ENCODE measurements at regions not wholly inside any gene's neighbourhood (a gene's known extent, or its start where the extent isn't known, plus 50 kb on each side); places are given as distances from the start of the nearest gene placed in this dataset.

GRCh38 chr10:131774681-131775085, 126.1 kb upstream of the PPP2R2D start:
- DNase-seq (ENCODE audit: low spot score): no peak

- no peak for DNase-seq (ENCODE audit: low spot score)
Measured at GRCh38 chr10:131775433-131775832, 125.4 kb upstream of the PPP2R2D start.

DNA sequence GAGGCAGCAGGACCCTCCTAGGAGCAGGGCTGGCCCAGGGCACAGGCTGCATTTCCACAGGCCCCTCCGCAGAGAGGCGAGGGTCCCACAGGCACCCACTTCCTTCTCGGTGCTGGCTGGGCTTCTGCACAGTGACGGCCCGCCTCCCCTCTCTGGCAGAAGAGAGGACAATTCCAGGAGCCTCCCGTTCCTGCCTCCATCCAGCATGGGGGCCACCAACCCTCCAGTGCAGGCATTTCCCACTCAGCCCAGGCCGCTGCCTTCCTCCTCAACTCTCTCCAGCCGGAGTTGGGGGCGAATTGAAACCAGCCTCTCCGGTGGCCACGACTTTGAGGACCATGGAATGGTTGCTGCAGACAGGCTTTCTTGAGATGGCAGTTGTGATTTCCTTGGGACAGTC, 125.0 kb upstream of the PPP2R2D start:
- DNase-seq (ENCODE audit: low spot score): no peak

DNA sequence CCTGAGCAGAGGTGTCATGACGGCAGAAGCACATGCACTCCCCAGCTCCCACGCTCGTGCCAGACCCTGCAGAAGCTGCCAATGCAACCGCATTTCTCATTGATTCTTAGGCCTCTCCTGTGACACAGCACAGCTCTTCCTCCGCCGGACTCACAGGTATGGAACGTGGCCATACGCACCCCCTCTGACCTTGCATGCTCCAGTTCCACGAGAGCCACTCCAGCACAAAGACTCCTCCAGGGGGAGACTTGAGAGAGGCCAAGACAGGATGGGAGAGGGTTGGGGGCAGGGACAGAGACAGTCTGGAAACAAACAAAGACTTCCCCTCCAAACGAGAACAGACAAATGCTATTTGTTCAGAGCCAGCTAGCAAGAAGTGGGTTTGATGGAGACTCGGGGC, 124.3 kb upstream of the PPP2R2D start:
- no peak for DNase-seq (ENCODE audit: low spot score)

DNA sequence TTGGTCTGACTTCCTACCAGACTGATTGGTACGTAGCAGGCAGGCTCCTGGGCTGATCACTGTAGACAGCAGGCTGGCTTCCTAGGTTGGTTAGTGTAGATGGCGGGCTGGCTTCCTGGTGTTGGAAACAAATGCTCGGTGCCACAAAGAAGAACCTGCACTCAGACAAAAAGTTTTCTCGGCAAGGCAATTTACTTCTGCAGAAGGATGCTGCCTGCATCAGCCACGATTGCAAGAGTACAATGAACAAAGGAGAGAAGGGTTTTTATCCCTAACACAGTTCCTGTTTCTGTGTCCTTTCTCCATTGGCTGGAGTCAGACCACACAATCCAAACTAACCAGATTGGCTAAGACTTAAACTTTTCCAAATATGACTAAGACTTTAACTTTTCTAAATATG, 123.6 kb upstream of the PPP2R2D start:
- DNase-seq (ENCODE audit: low spot score): no peak

- no peak for DNase-seq (ENCODE audit: low spot score)
Measured at GRCh38 chr10:131777921-131778320, 122.9 kb upstream of the PPP2R2D start.

DNA sequence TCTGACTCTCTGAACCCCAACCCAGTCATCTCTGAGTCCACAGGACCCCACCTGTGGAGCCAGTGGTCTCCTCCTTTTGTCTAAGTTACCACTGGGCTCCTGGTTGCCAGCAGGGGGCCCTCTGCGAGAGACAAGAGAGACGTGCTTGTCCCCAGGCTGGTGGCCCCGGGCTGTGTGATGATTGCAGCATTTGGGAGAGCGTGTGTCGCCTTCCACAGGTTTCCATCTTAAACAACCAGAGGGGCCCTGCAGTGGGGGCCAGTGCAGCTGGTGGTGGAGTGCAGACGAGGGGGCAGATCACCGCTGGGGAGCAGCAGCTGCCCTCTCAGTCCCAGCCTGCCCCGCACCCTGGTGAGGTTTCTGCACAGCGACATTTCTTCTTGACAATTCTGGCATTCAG, 122.4 kb upstream of the PPP2R2D start:
- no peak for DNase-seq (ENCODE audit: low spot score)

DNA sequence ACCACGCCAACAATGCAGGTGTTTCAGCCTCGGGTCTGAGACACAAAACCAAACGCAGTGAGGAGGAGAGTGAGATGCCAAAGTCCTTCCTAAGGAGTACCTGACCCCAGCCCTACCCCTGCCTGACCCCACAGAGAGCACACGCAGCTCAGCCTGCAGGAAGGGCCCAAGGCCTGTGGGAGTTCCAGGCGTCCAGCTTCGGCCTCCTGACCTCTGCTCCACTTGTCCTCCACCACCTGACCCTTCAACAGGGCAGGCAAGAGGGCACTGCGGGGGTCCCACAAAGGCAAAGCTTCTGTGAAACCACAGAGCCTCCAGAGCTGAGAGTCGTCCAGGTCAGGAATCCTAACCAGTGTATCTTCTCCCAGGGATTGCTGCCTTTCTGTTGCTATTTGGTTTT, 122.0 kb upstream of the PPP2R2D start:
- no peak for DNase-seq (ENCODE audit: low spot score)

- no peak for DNase-seq (ENCODE audit: low spot score)
Measured at GRCh38 chr10:131779661-131780394, 121.0 kb upstream of the PPP2R2D start.

- no peak for DNase-seq (ENCODE audit: low spot score)
Measured at GRCh38 chr10:131781076-131781475, 119.7 kb upstream of the PPP2R2D start.

GRCh38 chr10:131781791-131782190, 119.0 kb upstream of the PPP2R2D start:
- no peak for DNase-seq (ENCODE audit: low spot score)

DNA sequence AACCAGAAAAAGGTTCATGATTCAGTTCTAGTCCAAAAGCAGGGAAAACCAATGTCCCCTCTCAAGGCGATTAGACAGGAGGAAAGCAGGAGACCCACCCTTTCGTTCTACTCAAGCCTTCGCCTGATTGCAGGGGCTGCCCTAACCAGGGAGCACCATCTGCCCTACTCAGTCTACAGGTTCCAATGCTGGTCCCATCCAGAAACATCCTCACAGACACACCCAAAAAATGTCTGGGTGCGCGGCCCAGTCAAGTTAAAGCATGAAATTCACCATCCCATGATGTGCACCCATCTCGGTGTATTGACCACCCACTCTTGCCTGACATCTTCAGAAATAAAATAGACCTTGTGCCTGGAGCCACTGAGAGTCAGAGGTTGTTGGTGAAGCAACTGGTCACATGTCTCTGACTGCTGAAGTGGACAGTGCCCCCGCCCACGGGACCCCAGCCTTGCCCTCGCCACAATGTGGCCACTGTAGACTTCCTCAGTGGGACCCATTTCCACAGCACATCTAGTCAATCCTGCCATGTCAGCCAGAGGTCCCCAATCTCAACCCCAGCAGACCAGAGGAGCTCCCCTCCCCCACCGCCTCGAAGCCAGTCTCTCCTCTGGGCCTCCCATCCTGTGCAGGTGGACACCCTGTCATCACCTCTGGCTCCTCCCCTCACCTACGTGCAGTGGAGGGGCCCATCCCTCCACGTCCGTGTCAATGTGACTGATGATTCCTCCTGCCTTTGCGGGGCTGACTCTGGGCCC, 116.3 kb upstream of the PPP2R2D start:
- no peak for DNase-seq (ENCODE audit: low spot score)

GRCh38 chr10:131785121-131785460, 115.7 kb upstream of the PPP2R2D start:
- no peak for DNase-seq (ENCODE audit: low spot score)

GRCh38 chr10:131786756-131787605, 113.8 kb upstream of the PPP2R2D start:
- DNase-seq (ENCODE audit: low spot score): peak; percentile 31

GRCh38 chr10:131787961-131788360, 112.8 kb upstream of the PPP2R2D start:
- no peak for DNase-seq (ENCODE audit: low spot score)

GRCh38 chr10:131788386-131788785, 112.4 kb upstream of the PPP2R2D start:
- no peak for DNase-seq (ENCODE audit: low spot score)

DNA sequence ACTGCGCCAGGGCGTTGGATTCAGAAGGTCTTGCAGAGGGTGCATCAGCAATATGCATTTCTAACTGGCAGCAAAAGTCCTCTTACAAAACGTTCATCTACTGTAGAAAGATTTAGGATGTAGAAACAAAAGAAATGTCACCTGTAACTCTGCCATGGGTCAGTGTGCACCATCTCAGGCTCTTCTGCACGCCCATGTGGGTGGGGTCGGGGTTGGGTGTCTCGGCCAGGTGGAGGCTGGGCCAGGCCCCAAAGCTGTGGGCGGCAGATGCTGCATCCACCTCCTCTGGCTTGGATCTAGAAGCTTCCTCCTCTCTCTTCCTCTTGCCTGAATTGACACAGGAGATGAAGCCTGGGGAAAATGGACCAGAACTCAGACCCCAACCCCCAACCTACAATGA, 111.3 kb upstream of the PPP2R2D start:
- DNase-seq (ENCODE audit: low spot score): no peak

GRCh38 chr10:131790021-131790420, 110.8 kb upstream of the PPP2R2D start:
- no peak for DNase-seq (ENCODE audit: low spot score)

- DNase-seq (ENCODE audit: low spot score): no peak
Measured at GRCh38 chr10:131792011-131792651, 108.7 kb upstream of the PPP2R2D start.

GRCh38 chr10:131792809-131793208, 108.0 kb upstream of the PPP2R2D start:
- no peak for DNase-seq (ENCODE audit: low spot score)

- no peak for DNase-seq (ENCODE audit: low spot score)
Measured at GRCh38 chr10:131795761-131796160, 105.0 kb upstream of the PPP2R2D start.

GRCh38 chr10:131797626-131798025, 103.2 kb upstream of the PPP2R2D start:
- no peak for DNase-seq (ENCODE audit: low spot score)
